T-helper 2 cell treated with Interferon-gamma antibody and Interleukin-4, amounts not matched to agents 100 ng/mL and 5 ng/mL, for 36 hours (primary cell): ENCODE measurements at regions not wholly inside any gene's neighbourhood (a gene's known extent, or its start where the extent isn't known, plus 50 kb on each side); places are given as distances from the start of the nearest gene placed in this dataset.

Experiments
- intact Hi-C: fragments of 100-400 bp; cut with micrococcal nuclease; formaldehyde crosslinking; loops from one replicate; pipeline ENCODE4 v1.15.1; 2023

GRCh38 chr6:18752278-18753068 is 365.3 kb downstream of the RNF144B start:
- intact Hi-C loops = no loop called here

DNA sequence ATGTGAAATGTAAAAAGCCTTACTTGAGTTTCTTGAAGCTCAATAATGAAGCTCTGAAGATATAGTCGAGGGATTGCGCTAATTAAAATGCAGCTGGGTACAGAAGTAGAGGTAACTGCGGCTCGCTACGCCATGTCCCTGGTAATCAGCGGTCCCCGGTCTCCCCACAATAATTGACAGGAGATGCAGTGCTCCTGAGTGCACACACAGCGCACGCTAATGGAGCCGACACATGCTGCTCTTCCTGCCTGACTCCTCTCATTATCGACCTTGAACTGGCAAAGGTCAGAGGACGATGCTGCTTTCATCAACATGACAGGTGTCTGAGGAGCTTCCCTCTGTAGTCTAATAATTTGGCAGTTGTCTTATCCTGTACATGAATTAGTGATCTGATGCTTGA is 365.9 kb downstream of the RNF144B start:
- intact Hi-C loops = no loop called here

- intact Hi-C loops = no loop called here
Observed at GRCh38 chr6:18763086-18763485, 375.9 kb downstream of the RNF144B start.

DNA sequence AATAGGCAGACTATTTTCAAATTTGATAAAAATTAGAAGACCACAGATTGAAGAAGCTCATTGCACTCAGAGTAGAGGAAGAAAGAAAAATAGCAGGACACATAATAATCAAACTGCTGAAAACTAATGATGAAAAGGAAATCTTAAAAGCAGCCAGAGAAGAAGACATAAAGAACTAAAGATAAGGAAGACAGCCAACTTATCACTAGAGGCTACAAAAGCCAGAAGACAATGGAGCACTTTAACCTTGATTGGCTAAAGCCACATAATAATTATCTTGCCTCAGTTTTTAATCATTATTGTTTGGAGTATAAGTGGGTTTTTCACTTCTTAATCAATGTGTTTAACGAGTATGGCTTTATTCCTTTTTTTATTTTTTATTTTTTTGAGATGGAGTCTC is 397.6 kb downstream of the RNF144B start:
- intact Hi-C loops = no loop called here

DNA sequence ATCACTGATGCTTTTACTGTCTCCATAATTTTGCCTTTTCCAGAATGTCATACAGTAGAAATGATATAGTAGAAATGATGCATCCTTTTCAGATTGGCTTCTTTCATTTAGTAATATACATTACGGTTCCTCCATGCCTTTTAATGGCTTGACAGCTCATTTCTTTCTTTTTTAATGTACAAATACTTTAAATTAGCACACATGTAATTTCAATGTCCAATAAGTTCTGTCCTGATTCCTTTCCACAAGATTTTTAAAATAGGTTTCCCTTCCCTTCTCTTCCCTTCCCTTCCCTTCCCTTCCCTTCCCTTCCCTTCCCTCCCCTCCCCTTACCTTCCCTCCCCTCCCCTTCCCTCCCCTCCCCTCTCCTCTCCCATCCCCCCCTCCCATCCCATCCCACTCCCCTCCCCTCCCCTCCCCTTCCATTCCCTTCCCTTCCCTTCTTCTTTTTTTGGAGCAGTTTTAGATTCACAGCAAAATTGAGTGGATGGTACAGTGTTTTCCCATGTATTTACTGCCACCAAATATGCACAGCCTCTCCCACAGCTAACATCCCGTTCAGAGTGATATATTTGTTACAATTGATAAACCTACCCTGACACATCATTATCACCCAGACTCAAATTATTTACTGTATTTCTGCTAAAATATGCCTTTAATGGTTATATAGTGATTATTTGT is 398.8 kb downstream of the RNF144B start:
- intact Hi-C loops = no loop called here

- intact Hi-C loops = no loop called here
Observed at GRCh38 chr6:18792866-18793265, 405.7 kb downstream of the RNF144B start.

DNA sequence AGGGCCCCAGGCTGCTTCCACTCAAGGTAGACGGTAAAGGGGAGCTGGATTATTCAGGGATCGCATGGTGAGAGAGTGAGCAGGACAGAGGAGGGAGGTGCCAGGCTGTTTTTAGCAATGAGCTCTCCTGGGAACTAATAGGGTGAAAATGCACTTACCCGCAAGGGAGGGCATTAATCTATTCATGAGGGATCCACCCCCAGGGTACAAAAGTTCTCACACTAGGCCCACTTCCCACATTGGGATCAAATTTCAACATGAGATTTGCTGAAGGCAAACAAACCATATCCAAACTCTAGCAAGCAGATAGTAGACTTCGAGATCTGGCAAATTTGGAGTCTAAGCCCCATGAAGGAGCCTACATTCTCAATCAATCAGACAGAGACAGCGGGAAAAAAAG is 408.6 kb downstream of the RNF144B start:
- intact Hi-C loops = no loop called here

- intact Hi-C loops = no loop called here
Observed at GRCh38 chr6:18820725-18821124, 433.6 kb downstream of the RNF144B start.

GRCh38 chr6:18823782-18824386 is 436.7 kb downstream of the RNF144B start:
- intact Hi-C loops = no loop called here

GRCh38 chr6:18829272-18829870 is 442.2 kb downstream of the RNF144B start:
- intact Hi-C loops = no loop called here

DNA sequence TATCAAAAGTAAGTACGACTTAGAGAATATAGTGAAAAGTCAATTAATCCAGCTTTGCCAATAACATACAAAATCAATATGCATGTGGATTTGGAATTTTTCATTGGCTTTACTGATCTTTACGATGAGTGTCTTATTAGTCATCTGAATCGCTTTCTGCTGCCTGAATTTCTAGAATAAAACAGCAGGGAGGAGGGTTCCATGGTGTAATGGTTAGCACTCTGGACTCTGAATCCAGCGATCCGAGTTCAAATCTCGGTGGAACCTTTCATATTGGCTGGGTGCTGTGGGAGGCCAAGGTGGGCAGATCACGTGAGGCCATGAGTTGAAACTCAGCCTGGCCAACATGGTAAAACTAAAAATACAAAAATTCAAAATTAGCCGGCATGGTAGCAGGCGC is 448.8 kb downstream of the RNF144B start:
- intact Hi-C loops = no loop called here

- intact Hi-C loops = no loop called here
Observed at GRCh38 chr6:18837013-18837412, 449.9 kb downstream of the RNF144B start.

- intact Hi-C loops = no loop called here
Observed at GRCh38 chr6:18842534-18842933, 455.4 kb downstream of the RNF144B start.

DNA sequence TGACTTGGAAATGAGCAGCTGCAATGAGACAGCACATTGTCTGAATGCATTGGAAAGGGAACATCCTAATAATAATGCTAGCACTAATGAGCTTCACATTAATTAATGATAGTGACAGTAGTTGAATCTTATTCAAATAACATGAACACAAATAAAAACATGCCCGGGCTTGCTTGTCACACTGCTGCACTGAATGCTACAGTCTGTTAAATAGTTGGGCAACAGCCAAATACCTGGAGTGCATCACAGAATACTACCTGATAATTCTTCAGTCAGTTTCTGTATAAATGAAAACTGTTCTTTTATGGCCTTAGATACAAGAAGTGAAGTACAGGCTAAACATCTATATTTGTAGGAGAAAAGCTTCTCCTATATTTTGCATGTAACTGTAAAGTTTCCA is 458.7 kb downstream of the RNF144B start:
- intact Hi-C loops = no loop called here

GRCh38 chr6:18846327-18846726 is 459.2 kb downstream of the RNF144B start:
- intact Hi-C loops = no loop called here

DNA sequence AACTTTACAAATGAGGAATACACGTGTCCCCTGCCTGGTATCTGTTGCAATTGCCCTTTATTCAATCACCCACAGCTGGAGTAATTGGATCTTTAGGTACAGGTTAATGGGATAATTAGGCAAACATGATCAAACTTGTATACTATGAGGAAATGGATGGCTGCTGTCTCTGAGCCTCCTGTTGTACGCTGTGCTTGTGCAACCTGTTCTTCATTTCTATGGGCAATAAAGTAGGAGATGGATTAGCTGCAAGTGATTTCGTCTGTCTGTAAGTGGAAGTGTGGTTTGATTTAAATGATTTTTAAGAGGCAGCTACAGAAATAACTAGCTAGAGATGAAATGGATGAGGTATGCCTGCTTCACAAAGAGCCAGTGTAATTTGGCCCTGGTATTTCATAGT is 474.1 kb downstream of the RNF144B start:
- intact Hi-C loops = no loop called here

DNA sequence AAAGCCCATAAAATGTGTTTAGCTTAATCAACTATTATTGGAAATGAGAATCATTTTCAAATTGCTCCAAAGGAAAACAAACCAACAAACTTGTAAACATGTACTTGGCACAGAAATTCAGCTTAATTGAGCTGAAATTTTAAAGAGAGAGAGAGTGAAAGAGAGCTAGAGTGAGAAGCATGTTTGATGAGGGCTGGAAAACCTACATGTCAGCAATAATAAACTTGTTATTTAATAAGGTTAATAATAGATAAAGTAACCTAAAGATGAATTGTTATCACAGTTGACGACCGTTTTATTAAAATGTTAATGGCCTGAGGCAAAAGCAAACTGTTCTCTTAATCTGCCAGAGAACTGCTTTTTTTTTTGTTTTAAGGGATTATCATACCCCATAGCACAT is 496.1 kb downstream of the RNF144B start:
- intact Hi-C loops = no loop called here

DNA sequence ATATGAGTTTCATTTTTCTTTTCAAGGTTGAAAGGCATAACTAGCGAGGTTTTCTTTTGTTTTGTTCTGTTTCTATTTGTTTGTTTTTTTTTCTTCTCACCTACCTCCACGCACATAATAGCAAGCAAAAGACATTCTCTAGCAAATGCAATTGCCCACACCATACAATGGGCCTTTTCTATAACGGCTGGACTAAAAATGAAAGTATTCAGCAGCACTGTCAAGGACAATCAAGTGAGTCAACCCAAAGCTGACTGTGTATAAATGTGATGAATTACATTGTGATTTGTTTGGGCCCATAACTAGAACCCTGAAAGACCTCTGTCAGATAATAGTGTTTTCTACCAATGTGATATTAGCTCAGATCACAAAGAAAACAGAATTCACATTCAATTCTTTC is 496.7 kb downstream of the RNF144B start:
- intact Hi-C loops = no loop called here

DNA sequence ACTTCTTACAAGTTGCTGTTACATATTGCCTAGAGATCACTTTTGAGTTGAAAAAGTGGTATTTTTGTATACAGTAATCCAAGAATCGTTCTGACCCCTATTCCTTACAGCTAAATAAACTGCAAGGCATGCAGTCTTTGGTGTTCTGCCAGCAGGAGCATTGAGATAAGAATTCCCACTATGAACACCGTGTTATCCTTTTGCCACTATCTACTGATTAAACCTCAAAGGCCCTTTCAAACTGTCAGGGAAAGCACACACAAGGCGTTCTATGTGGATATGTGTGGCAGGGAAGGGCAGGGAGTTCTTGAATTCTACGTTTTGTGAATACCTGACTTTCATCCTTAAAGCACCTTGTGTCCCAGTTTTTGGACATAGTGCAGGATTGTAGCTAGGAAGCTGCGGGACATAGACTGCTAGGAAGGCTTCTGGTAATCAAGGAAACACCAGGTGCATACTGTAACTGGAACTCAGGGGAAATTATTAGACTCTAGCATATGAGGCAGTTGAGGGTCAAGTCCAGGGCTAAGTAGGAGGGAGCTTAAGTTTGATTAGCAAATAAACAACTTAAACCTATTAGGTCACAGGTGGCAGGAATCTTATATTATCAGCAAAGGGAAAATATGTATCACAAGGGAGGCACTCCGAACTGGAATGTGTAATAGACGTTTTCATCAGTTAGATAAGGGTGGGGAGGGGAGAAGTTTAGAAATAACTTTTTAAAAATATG is 506.6 kb downstream of the RNF144B start:
- intact Hi-C loops = no loop called here

DNA sequence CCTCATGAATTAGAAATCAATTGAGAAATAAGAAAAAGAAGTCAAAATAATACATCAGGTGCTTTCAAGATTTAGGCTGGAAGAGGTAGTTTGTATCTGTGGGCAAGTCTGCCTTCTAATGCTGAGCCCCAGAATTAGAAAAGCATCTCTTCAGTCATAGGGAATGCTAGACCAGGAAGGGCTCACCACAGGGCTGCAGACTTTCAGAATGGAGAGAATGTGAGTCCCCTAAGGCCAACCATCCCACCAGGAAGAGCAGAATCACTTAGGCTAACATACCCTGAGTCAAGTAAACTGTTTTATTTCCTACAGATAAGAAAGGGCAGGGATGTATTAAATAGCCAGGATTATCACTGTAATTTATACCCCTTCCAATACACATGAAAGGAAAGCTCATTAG is 510.2 kb downstream of the RNF144B start:
- intact Hi-C loops = no loop called here

GRCh38 chr6:18904681-18905080 is 517.5 kb downstream of the RNF144B start:
- intact Hi-C loops = no loop called here

DNA sequence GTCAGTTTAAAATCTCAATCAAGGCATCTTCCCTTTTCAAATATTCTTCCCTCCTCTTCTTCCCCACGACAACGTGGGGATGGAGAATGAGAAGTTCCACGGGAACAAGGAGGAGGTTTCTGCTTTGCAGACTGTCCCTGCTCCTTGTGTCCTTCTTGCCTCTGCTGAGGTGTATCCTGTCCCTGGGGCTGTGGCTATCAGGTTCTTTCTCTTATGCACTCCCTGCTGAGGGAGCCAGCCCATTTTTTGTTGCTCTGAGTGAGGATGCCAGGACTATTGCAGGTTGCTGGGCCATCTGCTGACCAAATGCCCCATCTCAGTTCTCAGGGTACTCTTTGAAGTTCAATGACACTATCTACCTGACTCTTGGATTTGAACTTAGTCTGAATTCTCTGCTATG is 533.6 kb downstream of the RNF144B start:
- intact Hi-C loops = no loop called here
